Endodermal cell (in vitro differentiated cells): ENCODE measurements at regions not wholly inside any gene's neighbourhood (a gene's known extent, or its start where the extent isn't known, plus 50 kb on each side); places are given as distances from the start of the nearest gene placed in this dataset.

Experiments used
- DNase-seq: peaks from one replicate; pipeline ENCODE4 v3.0.0-alpha.2; 2017
- H3K27ac ChIP-seq: 2 replicates; pipeline ENCODE4 v1.5.1; 2013; ENCODE audit warnings: mild to moderate bottlenecking, low read depth, low read length, moderate library complexity
- H3K27me3 ChIP-seq: 2 replicates; pipeline ENCODE4 v1.6.1; 2013; ENCODE audit warnings: mild to moderate bottlenecking, low read length, moderate library complexity; ENCODE audit not compliant: insufficient read depth, control insufficient read depth, poor library complexity, severe bottlenecking
- H3K36me3 ChIP-seq: 2 replicates; pipeline ENCODE4 v1.7.0; 2013; ENCODE audit warnings: mild to moderate bottlenecking, low read length, moderate library complexity; ENCODE audit not compliant: control insufficient read depth, insufficient read depth
- H3K4me1 ChIP-seq: one replicate; pipeline ENCODE4 v1.7.0; 2013; ENCODE audit warnings: low read length; ENCODE audit not compliant: control insufficient read depth, insufficient read depth
- H3K4me3 ChIP-seq: 2 replicates; pipeline ENCODE4 v1.5.1; 2013; ENCODE audit warnings: mild to moderate bottlenecking, low read length, moderate library complexity
- H3K9ac ChIP-seq: 2 replicates; pipeline ENCODE4 v1.6.1; 2013; ENCODE audit warnings: mild to moderate bottlenecking, low read length, moderate library complexity; ENCODE audit not compliant: poor library complexity, severe bottlenecking; ENCODE audit errors: extremely low read depth
- H3K9me3 ChIP-seq: 2 replicates; pipeline ENCODE4 v1.6.1; 2013; ENCODE audit warnings: mild to moderate bottlenecking, low read length, moderate library complexity; ENCODE audit not compliant: control insufficient read depth
- H3K27ac Mint-ChIP-seq: 2 replicates; pipeline ENCODE4 v1.8.0; 2020; ENCODE audit warnings: mixed read lengths
- H3K27me3 Mint-ChIP-seq: 2 replicates; pipeline ENCODE4 v1.8.0; 2021; ENCODE audit warnings: mild to moderate bottlenecking, mixed read lengths; ENCODE audit not compliant: insufficient read depth
- H3K36me3 Mint-ChIP-seq: 2 replicates; pipeline ENCODE4 v1.8.0; 2020; ENCODE audit warnings: low read depth, mixed read lengths
- H3K4me1 Mint-ChIP-seq: 2 replicates; pipeline ENCODE4 v1.8.0; 2020; ENCODE audit warnings: mixed read lengths
- H3K4me3 Mint-ChIP-seq: 2 replicates; pipeline ENCODE4 v1.8.0; 2020; ENCODE audit warnings: mild to moderate bottlenecking, moderate library complexity, mixed read lengths
- H3K9me3 Mint-ChIP-seq: 2 replicates; pipeline ENCODE4 v1.8.0; 2020; ENCODE audit warnings: mild to moderate bottlenecking, mixed read lengths
- CTCF ChIP-seq: fragments of 200-600 bp; sonication (generic); conservative IDR thresholded peaks from 2 replicates; pipeline ENCODE4 v1.5.0; 2021; ENCODE audit warnings: antibody characterized with exemption, mild to moderate bottlenecking
- WGBS, 2 experiments: methylation state at CpG; one replicate each; pipeline versions ENCODE4 v1.1.5 to v1.1.7; 2013; ENCODE audit warnings: missing lambda C conversion rate in 2 of 2, mixed read lengths in 1 of 2; ENCODE audit not compliant: insufficient coverage in 1 of 2, insufficient read length in 1 of 2; 5-methylcytosine and 5-hydroxymethylcytosine counted together

- no peak overlapping the region for H3K4me3 ChIP-seq
- 65% methylated on average over 1 of the region's 1 CpG; no CpG with 5 or more reads in 1 of the 2 experiments for WGBS, 2 experiments
- no peak overlapping the region for H3K27ac ChIP-seq
- peaks cover 3% of the 10 kb centered on the region for H3K9me3 Mint-ChIP-seq
- H3K4me1 Mint-ChIP-seq: peaks cover 21% of the 10 kb centered on the region
- H3K36me3 ChIP-seq: no peaks in the 10 kb centered on the region
- no peak overlapping the region for H3K27ac Mint-ChIP-seq
- H3K4me3 Mint-ChIP-seq: no peak overlapping the region
- peaks cover 4% of the 10 kb centered on the region for H3K27me3 ChIP-seq
- TF ChIP-seq CTCF: no peak
- no peaks in the 10 kb centered on the region for H3K36me3 Mint-ChIP-seq
- H3K9me3 ChIP-seq: no peaks in the 10 kb centered on the region
- H3K4me1 ChIP-seq: peaks cover 5% of the 10 kb centered on the region
- no peak overlapping the region for H3K9ac ChIP-seq
- DNase-seq: no peak
- H3K27me3 Mint-ChIP-seq: no peaks in the 10 kb centered on the region
These were observed 693.0 kb downstream of the NR2F2 start for GRCh38 chr15:97023488-97023844.

- Mint-ChIP-seq H3K27ac (peak overlapping the region; percentile 52), H3K27me3 (no peaks in the 10 kb centered on the region), H3K4me3 (no peak overlapping the region), H3K36me3 (no peaks in the 10 kb centered on the region), H3K4me1 (no peaks in the 10 kb centered on the region), H3K9me3 (peaks cover 10% of the 10 kb centered on the region)
- Histone ChIP-seq H3K27ac (no peak overlapping the region), H3K36me3 (no peaks in the 10 kb centered on the region), H3K9me3 (no peaks in the 10 kb centered on the region), H3K27me3 (peaks cover 4% of the 10 kb centered on the region), H3K4me3 (no peak overlapping the region), H3K4me1 (no peaks in the 10 kb centered on the region), H3K9ac (no peak overlapping the region)
- TF ChIP-seq CTCF: no peak
- WGBS, 2 experiments: 65 to 86% methylated on average over 2 of the region's 2 CpGs
- no peak for DNase-seq
These were observed 696.3 kb downstream of the NR2F2 start for GRCh38 chr15:97026781-97027180.

- no peaks in the 10 kb centered on the region for H3K27me3 ChIP-seq
- Mint-ChIP-seq H3K9me3 (peaks cover 10% of the 10 kb centered on the region), H3K36me3 (no peaks in the 10 kb centered on the region), H3K27me3 (no peaks in the 10 kb centered on the region), H3K4me1 (no peaks in the 10 kb centered on the region), H3K4me3 (no peak overlapping the region), H3K27ac (no peak overlapping the region)
- no peak overlapping the region for H3K4me3 ChIP-seq
- H3K4me1 ChIP-seq: no peaks in the 10 kb centered on the region
- H3K27ac ChIP-seq: no peak overlapping the region
- 95 to 97% methylated on average over 2 of the region's 2 CpGs for WGBS, 2 experiments
- no peak for DNase-seq
- H3K36me3 ChIP-seq: no peaks in the 10 kb centered on the region
- no peaks in the 10 kb centered on the region for H3K9me3 ChIP-seq
- TF ChIP-seq CTCF: no peak
- H3K9ac ChIP-seq: no peak overlapping the region
These were observed 697.3 kb downstream of the NR2F2 start for GRCh38 chr15:97027772-97028171.
